ENCODE measurements at regions not wholly inside any gene's neighbourhood (a gene's known extent, or its start where the extent isn't known, plus 50 kb on each side); places are given as distances from the start of the nearest gene placed in this dataset.

GRCh38 chr1:34655875-34656240 is 99.0 kb upstream of the GJB5 start:
- TF ChIP-seq CTCF (IDR thresholded peaks at IDR 0.05) (no peak), EP300 (IDR thresholded peaks at IDR 0.05; ENCODE audit: low read depth) (no peak)
